Lung (tissue), 11 donors: ENCODE measurements at regions not wholly inside any gene's neighbourhood (a gene's known extent, or its start where the extent isn't known, plus 50 kb on each side); places are given as distances from the start of the nearest gene placed in this dataset.

Source experiments
- ATAC-seq: fragments of 200-7000 bp; cut with Tn5 transposase; one replicate; pipeline ENCODE4 v1.9.1; 2020; ENCODE audit warnings: moderate number of reproducible peaks; ENCODE audit not compliant: insufficient read depth, low FRiP score
- DNase-seq, 3 donors: peaks; one replicate each; pipeline ENCODE4 v3.0.0-alpha.2; 2013 to 2017
- H3K27ac ChIP-seq, 2 donors: one replicate each; pipeline ENCODE4 v1.5.1; 2013; ENCODE audit warnings: mild to moderate bottlenecking in 2 of 2, moderate library complexity in 2 of 2, control low read depth in 1 of 2, inconsistent platforms in 1 of 2, low read depth in 1 of 2, low read length in 1 of 2
- H3K27me3 ChIP-seq, 3 donors: one replicate each; pipeline ENCODE4 v1.5.1; 2013; ENCODE audit warnings: low read length in 2 of 3; ENCODE audit not compliant: control insufficient read depth in 3 of 3, insufficient read depth in 3 of 3
- H3K36me3 ChIP-seq, 4 donors: one replicate each; pipeline ENCODE4 v1.5.1; 2013; ENCODE audit warnings: low read length in 4 of 4, mild to moderate bottlenecking in 1 of 4, moderate library complexity in 1 of 4; ENCODE audit not compliant: control insufficient read depth in 4 of 4, insufficient read depth in 4 of 4
- H3K4me1 ChIP-seq, 5 donors: one replicate each; pipeline ENCODE4 v1.5.1; 2013; ENCODE audit warnings: low read length in 5 of 5, mild to moderate bottlenecking in 2 of 5, moderate library complexity in 1 of 5; ENCODE audit not compliant: control insufficient read depth in 5 of 5, insufficient read depth in 5 of 5
- H3K4me3 ChIP-seq: one replicate; pipeline ENCODE4 v1.5.1; 2013; ENCODE audit warnings: mild to moderate bottlenecking, control low read depth, moderate library complexity
- H3K9ac ChIP-seq, 2 donors: one replicate each; pipeline ENCODE4 v1.5.1; 2013; ENCODE audit warnings: low read length in 2 of 2, control low read depth in 1 of 2; ENCODE audit not compliant: insufficient read depth in 1 of 2
- H3K9me3 ChIP-seq, 4 donors: one replicate each; pipeline ENCODE4 v1.5.1; 2013; ENCODE audit warnings: low read length in 3 of 4, mild to moderate bottlenecking in 1 of 4, moderate library complexity in 1 of 4; ENCODE audit not compliant: control insufficient read depth in 4 of 4, insufficient read depth in 3 of 4
- CTCF ChIP-seq: IDR thresholded peaks from 2 replicates; pipeline ENCODE4 v1.5.1; 2012; ENCODE audit warnings: mild to moderate bottlenecking; ENCODE audit errors: control extremely low read depth, extremely low read depth
- WGBS, 2 donors: extraction: QIAGEN DNeasy Blood & Tissue Kit; methylation state at CpG; one replicate each; pipeline ENCODE4 v1.1.7; 2013; 5-methylcytosine and 5-hydroxymethylcytosine counted together
- donor health status: control.
- donor health status: control.
- donor health status: Bipolar disorder and iron deficiency.
- donor health status: healthy.
- donor health status: DM: yes; HTN: yes; CAD: no.

- TF ChIP-seq CTCF = no peak
- 72 to 86% methylated on average over 1 of the region's 1 CpG for WGBS, 2 donors
- H3K9ac ChIP-seq = no peak overlapping the region
- peaks cover 0 to 4% (median 0%) of the 10 kb centered on the region in 3 donors for H3K27me3 ChIP-seq
- no peak overlapping the region for H3K4me3 ChIP-seq
- peaks cover 0 to 13% (median 3%) of the 10 kb centered on the region in 4 donors for H3K9me3 ChIP-seq
- no peaks in the 10 kb centered on the region for H3K4me1 ChIP-seq
- no peak overlapping the region for H3K27ac ChIP-seq
- no peak for DNase-seq
- no peak for ATAC-seq
- H3K36me3 ChIP-seq = no peaks in the 10 kb centered on the region
These were observed 101.6 kb upstream of the INSIG1 start for GRCh38 chr7:155195939-155196523.

- DNase-seq (no peak), ATAC-seq (no peak)
- Histone ChIP-seq H3K4me1 (no peaks in the 10 kb centered on the region), H3K9ac (no peak overlapping the region), H3K36me3 (no peaks in the 10 kb centered on the region), H3K9me3 (peaks cover 0 to 13% (median 3%) of the 10 kb centered on the region in 4 donors), H3K4me3 (no peak overlapping the region), H3K27ac (no peak overlapping the region), H3K27me3 (no peaks in the 10 kb centered on the region)
- no peak for TF ChIP-seq CTCF
- WGBS, 2 donors = 81 to 86% methylated on average over 22 of the region's 22 CpGs
These were observed 99.3 kb upstream of the INSIG1 start for GRCh38 chr7:155198196-155198892.

- no peak overlapping the region for H3K27ac ChIP-seq
These were observed 98.5 kb upstream of the INSIG1 start for GRCh38 chr7:155198901-155199845.

More at GRCh38 chr7:155198901-155199845, 98.5 kb upstream of the INSIG1 start:
- no peak overlapping the region for H3K4me3 ChIP-seq
- H3K27me3 ChIP-seq = no peaks in the 10 kb centered on the region
- no peak overlapping the region for H3K9ac ChIP-seq
- ATAC-seq (no peak), DNase-seq (no peak)
- H3K9me3 ChIP-seq = peaks cover 0 to 13% (median 3%) of the 10 kb centered on the region in 4 donors
- 79 to 83% methylated on average over 13 of the region's 13 CpGs for WGBS, 2 donors
- H3K4me1 ChIP-seq = no peaks in the 10 kb centered on the region
- no peak for TF ChIP-seq CTCF
- no peaks in the 10 kb centered on the region for H3K36me3 ChIP-seq
